ENCODE measurements at regions not wholly inside any gene's neighbourhood (a gene's known extent, or its start where the extent isn't known, plus 50 kb on each side); places are given as distances from the start of the nearest gene placed in this dataset.

GRCh38 chr2:153557211-153557610, 78.6 kb upstream of the RPRM start:
- no peak for TF ChIP-seq EZH2 (IDR thresholded peaks at IDR 0.05; ENCODE audit: borderline replicate concordance)
- no peak for TF ChIP-seq EZH2phosphoT487 (IDR thresholded peaks at IDR 0.05; ENCODE audit: low read depth, severe bottlenecking, unreplicated experiment)
- no peak for TF ChIP-seq CTCF (IDR thresholded peaks at IDR 0.05; ENCODE audit: poor library complexity)
- Histone ChIP-seq H3K36me3 (replicated peaks; ENCODE audit: insufficient read depth, low read depth) (no peaks in the 10 kb centered on the region), H3K9me2 (replicated peaks; ENCODE audit: insufficient read depth) (no peaks in the 10 kb centered on the region), H3K4me2 (no peak overlapping the region), H3K27ac (no peak overlapping the region), H3K4me1 (ENCODE audit: insufficient read depth) (no peaks in the 10 kb centered on the region), H3K27me3 (no peaks in the 10 kb centered on the region), H2AFZ (no peak overlapping the region), H4K20me1 (ENCODE audit: insufficient read depth, poor library complexity, severe bottlenecking) (no peaks in the 10 kb centered on the region), H3K9me3 (ENCODE audit: low read depth) (no peaks in the 10 kb centered on the region), H3K79me2 (no peaks in the 10 kb centered on the region), H3K4me3 (no peak overlapping the region)
- no peak for DNase-seq (ENCODE audit: low spot score)
- WGBS (ENCODE audit: low lambda C conversion rate, missing lambda C conversion rate) = 87% methylated on average over 3 of the region's 3 CpGs

GRCh38 chr2:153557714-153558113, 79.2 kb upstream of the RPRM start:
- Histone ChIP-seq H3K4me1 (ENCODE audit: insufficient read depth) (no peaks in the 10 kb centered on the region), H3K9me3 (ENCODE audit: low read depth) (no peaks in the 10 kb centered on the region), H3K4me2 (no peak overlapping the region), H3K27ac (no peak overlapping the region), H3K9me2 (replicated peaks; ENCODE audit: insufficient read depth) (no peaks in the 10 kb centered on the region), H2AFZ (no peak overlapping the region), H3K27me3 (no peaks in the 10 kb centered on the region), H3K36me3 (replicated peaks; ENCODE audit: insufficient read depth, low read depth) (no peaks in the 10 kb centered on the region), H4K20me1 (ENCODE audit: insufficient read depth, poor library complexity, severe bottlenecking) (no peaks in the 10 kb centered on the region), H3K79me2 (no peaks in the 10 kb centered on the region), H3K4me3 (no peak overlapping the region)
- TF ChIP-seq CTCF (IDR thresholded peaks at IDR 0.05; ENCODE audit: poor library complexity) (no peak), EZH2 (IDR thresholded peaks at IDR 0.05; ENCODE audit: borderline replicate concordance) (no peak), EZH2phosphoT487 (IDR thresholded peaks at IDR 0.05; ENCODE audit: low read depth, severe bottlenecking, unreplicated experiment) (no peak)
- 60% methylated on average over 2 of the region's 2 CpGs for WGBS (ENCODE audit: low lambda C conversion rate, missing lambda C conversion rate)
- DNase-seq (ENCODE audit: low spot score) = no peak

- Histone ChIP-seq H3K36me3 (replicated peaks; ENCODE audit: insufficient read depth, low read depth) (no peaks in the 10 kb centered on the region), H3K27ac (no peak overlapping the region), H3K4me1 (ENCODE audit: insufficient read depth) (no peaks in the 10 kb centered on the region), H3K4me2 (no peak overlapping the region), H3K9me2 (replicated peaks; ENCODE audit: insufficient read depth) (no peaks in the 10 kb centered on the region), H3K27me3 (no peaks in the 10 kb centered on the region), H3K9me3 (ENCODE audit: low read depth) (no peaks in the 10 kb centered on the region), H4K20me1 (ENCODE audit: insufficient read depth, poor library complexity, severe bottlenecking) (no peaks in the 10 kb centered on the region), H2AFZ (no peak overlapping the region), H3K79me2 (no peaks in the 10 kb centered on the region), H3K4me3 (no peak overlapping the region)
- no peak for TF ChIP-seq CTCF (IDR thresholded peaks at IDR 0.05; ENCODE audit: poor library complexity)
- TF ChIP-seq EZH2phosphoT487 (IDR thresholded peaks at IDR 0.05; ENCODE audit: low read depth, severe bottlenecking, unreplicated experiment) = no peak
- TF ChIP-seq EZH2 (IDR thresholded peaks at IDR 0.05; ENCODE audit: borderline replicate concordance) = no peak
- WGBS (ENCODE audit: low lambda C conversion rate, missing lambda C conversion rate) = 72% methylated on average over 2 of the region's 2 CpGs
- DNase-seq (ENCODE audit: low spot score) = no peak
Observed at GRCh38 chr2:153558247-153558646, 79.7 kb upstream of the RPRM start.

- 39% methylated on average over 3 of the region's 3 CpGs for WGBS (ENCODE audit: low lambda C conversion rate, missing lambda C conversion rate)
- H3K79me2 ChIP-seq = no peaks in the 10 kb centered on the region
Observed at GRCh38 chr2:153567367-153567766, 88.8 kb upstream of the RPRM start.

More at GRCh38 chr2:153567367-153567766, 88.8 kb upstream of the RPRM start:
- H3K9me3 ChIP-seq (ENCODE audit: low read depth) = no peaks in the 10 kb centered on the region
- no peak overlapping the region for H2AFZ ChIP-seq
- no peaks in the 10 kb centered on the region for H3K4me1 ChIP-seq (ENCODE audit: insufficient read depth)
- H3K9me2 ChIP-seq (replicated peaks; ENCODE audit: insufficient read depth) = no peaks in the 10 kb centered on the region
- H3K4me2 ChIP-seq = peak overlapping the region; percentile 13
- H3K27me3 ChIP-seq = no peaks in the 10 kb centered on the region
- TF ChIP-seq EZH2phosphoT487 (IDR thresholded peaks at IDR 0.05; ENCODE audit: low read depth, severe bottlenecking, unreplicated experiment) = no peak
- peak overlapping the region; percentile 13 for H3K27ac ChIP-seq
- DNase-seq (ENCODE audit: low spot score) = peak; percentile 11
- H4K20me1 ChIP-seq (ENCODE audit: insufficient read depth, poor library complexity, severe bottlenecking) = no peaks in the 10 kb centered on the region
- H3K4me3 ChIP-seq = no peak overlapping the region
- no peaks in the 10 kb centered on the region for H3K36me3 ChIP-seq (replicated peaks; ENCODE audit: insufficient read depth, low read depth)
